Neural progenitor cell (in vitro differentiated cells): ENCODE measurements at regions not wholly inside any gene's neighbourhood (a gene's known extent, or its start where the extent isn't known, plus 50 kb on each side); places are given as distances from the start of the nearest gene placed in this dataset.

Source experiments
- DNase-seq: peaks from one replicate; pipeline ENCODE4 v3.0.0-alpha.2; 2016; ENCODE audit warnings: low spot score
- H2AFZ ChIP-seq: fragments of 200-600 bp; sonication (generic); replicated peaks from 2 replicates; pipeline ENCODE4 v1.6.1; 2016; ENCODE audit warnings: antibody characterized with exemption
- H3F3A ChIP-seq: fragments of 200-600 bp; sonication (generic); 2 replicates; pipeline ENCODE4 v1.6.1; 2016; ENCODE audit warnings: antibody characterized with exemption, low read depth
- H3K27ac ChIP-seq: fragments of 200-600 bp; sonication (generic); 2 replicates; pipeline ENCODE4 v1.5.1; 2016; ENCODE audit warnings: mild to moderate bottlenecking
- H3K27me3 ChIP-seq: fragments of 200-600 bp; sonication (generic); 2 replicates; pipeline ENCODE4 v1.6.1; 2016; ENCODE audit warnings: mild to moderate bottlenecking, moderate library complexity
- H3K36me3 ChIP-seq: fragments of 200-600 bp; sonication (generic); 2 replicates; pipeline ENCODE4 v1.5.1; 2016
- H3K4me1 ChIP-seq: fragments of 200-600 bp; sonication (generic); 2 replicates; pipeline ENCODE4 v1.6.1; 2016; ENCODE audit warnings: mixed run types
- H3K4me2 ChIP-seq: fragments of 200-600 bp; sonication (generic); 2 replicates; pipeline ENCODE4 v1.6.1; 2016
- H3K4me3 ChIP-seq: fragments of 200-600 bp; sonication (generic); 2 replicates; pipeline ENCODE4 v1.5.1; 2016
- H3K79me2 ChIP-seq: fragments of 200-600 bp; sonication (generic); 2 replicates; pipeline ENCODE4 v1.6.1; 2016; ENCODE audit warnings: low read depth
- H3K9ac ChIP-seq: fragments of 200-600 bp; sonication (generic); 2 replicates; pipeline ENCODE4 v1.6.1; 2016
- H3K9me3 ChIP-seq: fragments of 200-600 bp; sonication (generic); 2 replicates; pipeline ENCODE4 v1.5.1; 2016; ENCODE audit warnings: low read depth
- H4K20me1 ChIP-seq: fragments of 200-600 bp; sonication (generic); 2 replicates; pipeline ENCODE4 v1.6.1; 2016; ENCODE audit warnings: low read depth
- H3K27ac Mint-ChIP-seq: 3 replicates; pipeline ENCODE4 v1.8.0; 2021; ENCODE audit warnings: mixed read lengths
- H3K27me3 Mint-ChIP-seq: 2 replicates; pipeline ENCODE4 v1.8.0; 2022; ENCODE audit warnings: low read depth, mild to moderate bottlenecking, inconsistent platforms, moderate library complexity, mixed read lengths; ENCODE audit not compliant: insufficient read depth
- H3K36me3 Mint-ChIP-seq: 3 replicates; pipeline ENCODE4 v1.8.0; 2021; ENCODE audit warnings: mixed read lengths
- H3K4me1 Mint-ChIP-seq: 3 replicates; pipeline ENCODE4 v1.8.0; 2021; ENCODE audit warnings: mixed read lengths
- H3K4me3 Mint-ChIP-seq: 3 replicates; pipeline ENCODE4 v1.8.0; 2021; ENCODE audit warnings: mild to moderate bottlenecking, moderate library complexity, mixed read lengths
- H3K9me3 Mint-ChIP-seq: 3 replicates; pipeline ENCODE4 v1.8.0; 2020; ENCODE audit warnings: mixed read lengths
- EZH2 ChIP-seq: fragments of 200-600 bp; sonication (generic); IDR thresholded peaks from 2 replicates; pipeline ENCODE4 v1.6.1; 2017; ENCODE audit warnings: antibody characterized with exemption, mild to moderate bottlenecking, moderate library complexity
- EZH2phosphoT487 ChIP-seq: fragments of 200-600 bp; sonication (generic); IDR thresholded peaks from 2 replicates; pipeline ENCODE4 v1.6.1; 2017; ENCODE audit warnings: antibody characterized with exemption
- TF ChIP-seq, protein P1 (sequence below): fragments of 200-600 bp; sonication (generic); IDR thresholded peaks from 2 replicates; pipeline ENCODE4 v1.5.1; 2017; ENCODE audit warnings: antibody characterized with exemption, mild to moderate bottlenecking

DNA sequence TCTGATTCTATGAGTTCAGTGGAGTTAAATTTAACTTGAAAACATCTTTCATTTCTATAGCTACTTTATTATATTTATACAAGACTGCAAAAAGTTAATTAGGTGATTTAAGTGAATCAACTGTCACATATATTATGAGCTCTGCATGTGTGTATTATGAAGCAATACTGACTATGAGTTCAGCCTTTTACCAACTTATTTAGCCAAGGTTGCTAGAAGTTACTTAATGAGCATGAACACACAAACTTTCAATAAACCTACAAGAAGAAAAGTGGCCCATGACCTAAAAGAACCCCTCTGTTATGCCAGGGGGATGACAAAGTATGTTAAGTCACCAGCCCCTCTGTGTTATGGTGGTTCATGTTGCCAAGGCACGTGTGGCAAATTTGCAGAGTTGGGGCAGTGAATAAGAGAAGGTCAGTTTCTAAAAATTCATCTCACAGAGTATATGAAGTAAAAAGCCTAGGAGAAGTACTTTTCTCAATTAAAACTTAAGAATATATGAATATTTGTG is 86.7 kb upstream of the LYPLAL1 start:
- no peaks in the 10 kb centered on the region for H3K27me3 ChIP-seq
- no peak overlapping the region for H3K4me2 ChIP-seq
- H3K27me3 Mint-ChIP-seq, result no peaks in the 10 kb centered on the region
- peaks cover 7% of the 10 kb centered on the region for H3K4me1 Mint-ChIP-seq
- H3K4me3 ChIP-seq, result no peak overlapping the region
- H3K36me3 ChIP-seq, result no peaks in the 10 kb centered on the region
- H3K4me3 Mint-ChIP-seq, result no peak overlapping the region
- no peak for TF ChIP-seq EZH2
- no peak for TF ChIP-seq EZH2phosphoT487
- TF ChIP-seq, protein P1, sequence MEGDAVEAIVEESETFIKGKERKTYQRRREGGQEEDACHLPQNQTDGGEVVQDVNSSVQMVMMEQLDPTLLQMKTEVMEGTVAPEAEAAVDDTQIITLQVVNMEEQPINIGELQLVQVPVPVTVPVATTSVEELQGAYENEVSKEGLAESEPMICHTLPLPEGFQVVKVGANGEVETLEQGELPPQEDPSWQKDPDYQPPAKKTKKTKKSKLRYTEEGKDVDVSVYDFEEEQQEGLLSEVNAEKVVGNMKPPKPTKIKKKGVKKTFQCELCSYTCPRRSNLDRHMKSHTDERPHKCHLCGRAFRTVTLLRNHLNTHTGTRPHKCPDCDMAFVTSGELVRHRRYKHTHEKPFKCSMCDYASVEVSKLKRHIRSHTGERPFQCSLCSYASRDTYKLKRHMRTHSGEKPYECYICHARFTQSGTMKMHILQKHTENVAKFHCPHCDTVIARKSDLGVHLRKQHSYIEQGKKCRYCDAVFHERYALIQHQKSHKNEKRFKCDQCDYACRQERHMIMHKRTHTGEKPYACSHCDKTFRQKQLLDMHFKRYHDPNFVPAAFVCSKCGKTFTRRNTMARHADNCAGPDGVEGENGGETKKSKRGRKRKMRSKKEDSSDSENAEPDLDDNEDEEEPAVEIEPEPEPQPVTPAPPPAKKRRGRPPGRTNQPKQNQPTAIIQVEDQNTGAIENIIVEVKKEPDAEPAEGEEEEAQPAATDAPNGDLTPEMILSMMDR, result no peak
- no peak overlapping the region for H2AFZ ChIP-seq
- peaks cover 3% of the 10 kb centered on the region for H3K9me3 Mint-ChIP-seq
- H4K20me1 ChIP-seq, result no peaks in the 10 kb centered on the region
- no peaks in the 10 kb centered on the region for H3K9me3 ChIP-seq
- no peaks in the 10 kb centered on the region for H3F3A ChIP-seq
- no peak for DNase-seq
- H3K27ac Mint-ChIP-seq, result no peak overlapping the region
- no peaks in the 10 kb centered on the region for H3K79me2 ChIP-seq
- H3K9ac ChIP-seq, result no peak overlapping the region
- H3K4me1 ChIP-seq, result no peaks in the 10 kb centered on the region
- no peak overlapping the region for H3K27ac ChIP-seq
- H3K36me3 Mint-ChIP-seq, result no peaks in the 10 kb centered on the region

DNA sequence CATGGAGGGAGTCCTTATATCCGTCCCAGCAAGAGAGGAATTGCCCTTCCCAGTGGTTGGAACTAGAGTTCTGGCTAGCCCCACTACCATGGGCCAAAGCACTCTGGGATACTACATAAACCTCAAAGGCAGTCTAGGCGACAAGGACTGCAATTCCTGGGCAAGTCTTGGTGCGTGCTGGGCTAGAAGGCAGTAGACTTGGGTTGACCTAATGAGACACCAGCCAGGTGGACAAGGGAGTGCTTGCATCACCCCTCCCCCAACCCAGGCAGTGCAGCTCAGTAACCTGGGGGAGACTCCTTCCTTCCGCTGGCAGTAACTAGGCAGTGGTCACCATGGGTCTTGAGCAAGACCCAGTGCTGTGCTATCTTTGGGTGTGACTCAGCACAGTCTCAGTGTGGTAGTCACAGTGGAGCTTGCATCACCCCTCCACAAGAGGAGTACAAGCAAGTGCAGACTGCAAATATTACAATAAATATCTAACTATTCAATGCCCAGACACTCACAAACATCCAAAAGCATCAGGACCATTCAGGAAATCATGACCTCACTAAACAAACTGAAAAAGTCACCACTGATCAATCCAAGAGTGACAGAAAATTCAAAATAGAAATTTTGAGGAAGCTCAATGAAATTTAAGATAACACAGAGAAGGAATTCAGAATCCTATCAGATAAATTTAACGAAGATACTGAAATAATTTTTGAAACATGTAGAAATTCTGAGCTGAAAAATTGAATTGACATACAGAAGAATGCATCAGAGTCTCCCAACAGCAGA is 84.7 kb upstream of the LYPLAL1 start:
- H3K36me3 Mint-ChIP-seq, result no peaks in the 10 kb centered on the region
- Histone ChIP-seq H3K79me2 (no peaks in the 10 kb centered on the region), H3K27ac (no peak overlapping the region), H4K20me1 (no peaks in the 10 kb centered on the region), H2AFZ (no peak overlapping the region), H3K36me3 (no peaks in the 10 kb centered on the region), H3K9ac (no peak overlapping the region), H3K9me3 (no peaks in the 10 kb centered on the region), H3K27me3 (no peaks in the 10 kb centered on the region), H3K4me2 (no peak overlapping the region), H3F3A (no peaks in the 10 kb centered on the region), H3K4me1 (no peaks in the 10 kb centered on the region), H3K4me3 (no peak overlapping the region)
- H3K4me1 Mint-ChIP-seq, result peaks cover 6% of the 10 kb centered on the region
- H3K4me3 Mint-ChIP-seq, result no peak overlapping the region
- peaks cover 16% of the 10 kb centered on the region for H3K9me3 Mint-ChIP-seq
- no peak for TF ChIP-seq EZH2phosphoT487
- no peak for TF ChIP-seq EZH2
- TF ChIP-seq, protein P1, result no peak
- no peaks in the 10 kb centered on the region for H3K27me3 Mint-ChIP-seq
- no peak for DNase-seq
- no peak overlapping the region for H3K27ac Mint-ChIP-seq

DNA sequence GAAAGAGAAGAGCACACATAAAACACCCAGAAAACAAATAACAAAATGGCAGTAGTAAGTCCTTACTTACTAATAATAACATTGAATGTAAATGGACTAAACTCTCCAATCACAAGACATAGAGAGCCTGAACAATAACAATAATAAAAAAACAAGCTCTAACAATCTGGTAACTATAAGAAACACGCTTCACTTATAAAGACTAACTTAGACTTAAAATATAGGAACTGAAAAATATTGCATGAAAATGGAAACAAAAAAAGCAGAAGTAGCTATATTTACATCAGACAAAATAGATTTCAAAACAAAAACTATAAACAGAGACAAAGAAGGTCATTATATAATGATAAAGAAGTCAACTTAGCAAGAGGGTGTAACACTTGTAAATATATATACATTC is 83.1 kb upstream of the LYPLAL1 start:
- H3K9me3 ChIP-seq, result no peaks in the 10 kb centered on the region
- peaks cover 16% of the 10 kb centered on the region for H3K9me3 Mint-ChIP-seq
- no peaks in the 10 kb centered on the region for H3K27me3 Mint-ChIP-seq
- H3F3A ChIP-seq, result no peaks in the 10 kb centered on the region
- H3K36me3 Mint-ChIP-seq, result no peaks in the 10 kb centered on the region
- H3K4me3 ChIP-seq, result no peak overlapping the region
- H3K9ac ChIP-seq, result no peak overlapping the region
- H3K27me3 ChIP-seq, result no peaks in the 10 kb centered on the region
- H3K36me3 ChIP-seq, result no peaks in the 10 kb centered on the region
- no peaks in the 10 kb centered on the region for H4K20me1 ChIP-seq
- DNase-seq, result no peak
- TF ChIP-seq EZH2phosphoT487 (no peak), EZH2 (no peak)
- TF ChIP-seq, protein P1, result no peak
- no peaks in the 10 kb centered on the region for H3K4me1 ChIP-seq
- no peak overlapping the region for H2AFZ ChIP-seq
- no peak overlapping the region for H3K4me2 ChIP-seq
- no peaks in the 10 kb centered on the region for H3K79me2 ChIP-seq
- H3K4me3 Mint-ChIP-seq, result no peak overlapping the region
- H3K4me1 Mint-ChIP-seq, result no peaks in the 10 kb centered on the region
- H3K27ac Mint-ChIP-seq, result no peak overlapping the region
- no peak overlapping the region for H3K27ac ChIP-seq
